HepG2 (cell line): ENCODE measurements at regions not wholly inside any gene's neighbourhood (a gene's known extent, or its start where the extent isn't known, plus 50 kb on each side); places are given as distances from the start of the nearest gene placed in this dataset.
A peak's percentile ranks its signal among the peaks of the same experiment; 100 is the strongest.

Experiments used
- ATAC-seq: fragments of 200-7000 bp; cut with Tn5 transposase; 3 replicates; pipeline ENCODE4 v1.9.1; 2020; ENCODE audit warnings: mild to moderate bottlenecking, moderate library complexity
- BruUV-seq: library from RNA; stranded (reverse); fragments of 400-500 nt; replicated peaks from 2 replicates; lab custom pipeline; 2021; lab: Mats Ljungman, UMichigan
- CTCF ChIA-PET: fragments of 300-600 bp; formaldehyde crosslinking; extraction: SDS; loops from one replicate; lab custom pipeline; 2021; ENCODE audit warnings: low total read pairs, inconsistent platforms, low intra/inter-chr PET ratio; lab: Yijun Ruan, JAX
- POLR2A ChIA-PET: fragments of 350-600 bp; sonication (Branson Sonifier 250); formaldehyde crosslinking; loops from one replicate; lab custom pipeline; 2020; ENCODE audit warnings: antibody characterized with exemption, inconsistent platforms; lab: Yijun Ruan, JAX
- DNase-seq: peaks from one replicate; pipeline ENCODE4 v3.0.0-alpha.2; 2015; ENCODE audit warnings: low spot score
- FAIRE-seq: peaks from 3 replicates; lab custom pipeline; 2011; peaks lifted over from hg19 to GRCh38; lab: Jason Lieb, UNC
- H2AFZ ChIP-seq: one replicate; pipeline ENCODE4 v1.6.1; 2011; ENCODE audit warnings: low read length, inconsistent platforms
- H3K27ac ChIP-seq: fragments of 300-600 bp; 3 replicates; pipeline ENCODE4 v1.8.0; 2011; ENCODE audit warnings: mixed run types, mild to moderate bottlenecking, mixed read lengths, low read length, inconsistent platforms; ENCODE audit not compliant: insufficient read depth; ENCODE audit errors: extremely low read length
- H3K27me3 ChIP-seq, 2 experiments: fragments of 200-600 bp in 1 of 2; 2 replicates in 1 of 2; 3 replicates in 1 of 2; pipeline versions ENCODE4 v1.6.0 to v1.8.0; 2011; ENCODE audit warnings: low read length in 2 of 2, mild to moderate bottlenecking in 2 of 2, moderate library complexity in 2 of 2, inconsistent platforms in 1 of 2; ENCODE audit not compliant: insufficient read depth in 2 of 2, control insufficient read depth in 1 of 2
- H3K36me3 ChIP-seq, 2 experiments: fragments of 200-600 bp in 1 of 2; replicated peaks in 1 of 2; 2 replicates in 1 of 2; 3 replicates in 1 of 2; pipeline versions ENCODE4 v1.5.1 to v1.8.0; 2011; ENCODE audit warnings: low read length in 2 of 2, inconsistent platforms in 1 of 2; ENCODE audit not compliant: insufficient read depth in 2 of 2, control insufficient read depth in 1 of 2
- H3K4me1 ChIP-seq: 2 replicates; pipeline ENCODE4 v1.5.1; 2012; ENCODE audit warnings: low read length, inconsistent platforms; ENCODE audit not compliant: insufficient read depth
- H3K4me2 ChIP-seq: 2 replicates; pipeline ENCODE4 v1.6.0; 2011; ENCODE audit warnings: low read depth, low read length, inconsistent platforms
- H3K4me3 ChIP-seq, 3 experiments: fragments of 200-600 bp in 1 of 3; sonication (generic), shearing (Covaris generic) in 1 of 3; replicated peaks in 1 of 3; 2 replicates each; pipeline ENCODE4 v1.5.1; 2011 to 2016; ENCODE audit warnings: low read length in 3 of 3, inconsistent platforms in 2 of 3, low read depth in 2 of 3, mild to moderate bottlenecking in 2 of 3, control low read depth in 1 of 3, mixed read lengths in 1 of 3; ENCODE audit not compliant: insufficient read depth in 1 of 3
- H3K79me2 ChIP-seq: one replicate; pipeline ENCODE4 v1.6.1; 2011; ENCODE audit warnings: low read length, inconsistent platforms; ENCODE audit not compliant: insufficient read depth
- H3K9ac ChIP-seq: 2 replicates; pipeline ENCODE4 v1.6.0; 2011; ENCODE audit warnings: mild to moderate bottlenecking, low read depth, low read length, inconsistent platforms; ENCODE audit not compliant: insufficient read depth
- H3K9me3 ChIP-seq: 2 replicates; pipeline ENCODE4 v1.5.1; 2012; ENCODE audit warnings: mild to moderate bottlenecking, low read length
- H4K20me1 ChIP-seq: 2 replicates; pipeline ENCODE4 v1.6.0; 2011; ENCODE audit warnings: inconsistent platforms, mild to moderate bottlenecking, low read length, moderate library complexity; ENCODE audit not compliant: insufficient read depth
- ASH2L ChIP-seq: fragments of 300-600, 200-600 bp; sonication (generic); IDR thresholded peaks from 2 replicates; pipeline ENCODE4 v1.7.0; 2017; ENCODE audit warnings: low read depth, mild to moderate bottlenecking, moderate library complexity, mixed read lengths, low read length; ENCODE audit not compliant: insufficient read length
- DMAP1 ChIP-seq: IDR thresholded peaks from 2 replicates; pipeline ENCODE4 v1.6.1; 2016
- RFXAP ChIP-seq: sonication (generic); formaldehyde crosslinking; IDR thresholded peaks from 2 replicates; pipeline ENCODE4 v1.4.0; 2020; ENCODE audit warnings: missing genetic modification reagents, borderline replicate concordance
- SMARCC2 ChIP-seq: fragments of 450-650 bp; IDR thresholded peaks from 2 replicates; pipeline ENCODE4 v1.6.1; 2017; ENCODE audit warnings: antibody characterized with exemption, mild to moderate bottlenecking
- SRSF9 ChIP-seq: fragments of 200-400 bp; formaldehyde crosslinking; IDR thresholded peaks from 2 replicates; pipeline ENCODE4 v1.6.1; 2018; ENCODE audit warnings: borderline replicate concordance, mild to moderate bottlenecking, low read depth, low read length; ENCODE audit not compliant: insufficient read depth, poor library complexity, severe bottlenecking
- SSRP1 ChIP-seq: IDR thresholded peaks from 2 replicates; pipeline ENCODE4 v1.6.1; 2016; ENCODE audit warnings: control low read depth
- TFAP4 ChIP-seq: sonication (generic); IDR thresholded peaks from 2 replicates; pipeline ENCODE4 v1.6.1; 2016; ENCODE audit warnings: low read depth, borderline replicate concordance
- TFDP1 ChIP-seq: IDR thresholded peaks from 2 replicates; pipeline ENCODE4 v1.6.1; 2016; ENCODE audit warnings: missing compliant biosample characterization, missing genetic modification reagents, borderline replicate concordance
- ZNF101 ChIP-seq: sonication (generic); formaldehyde crosslinking; IDR thresholded peaks from 2 replicates; pipeline ENCODE4 v1.4.0; 2020; ENCODE audit warnings: mild to moderate bottlenecking, low read depth, missing genetic modification reagents, borderline replicate concordance
- ZNF879 ChIP-seq: sonication (generic); formaldehyde crosslinking; IDR thresholded peaks from 2 replicates; pipeline ENCODE4 v1.8.1; 2023; ENCODE audit warnings: missing genetic modification reagents
- ZNF883 ChIP-seq: sonication (generic); formaldehyde crosslinking; IDR thresholded peaks from 2 replicates; pipeline ENCODE4 v1.5.1; 2020; ENCODE audit warnings: mild to moderate bottlenecking, missing genetic modification reagents; ENCODE audit errors: not compliant biosample characterization
- WGBS: methylation state at CpG from one replicate; pipeline ENCODE4 v1.1.6; 2017; ENCODE audit warnings: low lambda C conversion rate; 5-methylcytosine and 5-hydroxymethylcytosine counted together
- in situ Hi-C: cut with HindIII; loops from 2 replicates; pipeline ENCODE4 v1.10.0; 2017; ENCODE audit warnings: low pct_unique_long_range_greater_than_20kb; ENCODE audit not compliant: extremely low pct_ligation_motif_present
- intact Hi-C: fragments of 100-400 bp; cut with micrococcal nuclease; formaldehyde crosslinking; loops from one replicate; pipeline ENCODE4 v1.10.0; 2022; ENCODE audit not compliant: unreplicated experiment
- TF ChIP-seq, protein P1 (sequence below): sonication (generic); formaldehyde crosslinking; IDR thresholded peaks from 2 replicates; pipeline ENCODE4 v1.4.0; 2020; ENCODE audit warnings: missing genetic modification reagents

DNA sequence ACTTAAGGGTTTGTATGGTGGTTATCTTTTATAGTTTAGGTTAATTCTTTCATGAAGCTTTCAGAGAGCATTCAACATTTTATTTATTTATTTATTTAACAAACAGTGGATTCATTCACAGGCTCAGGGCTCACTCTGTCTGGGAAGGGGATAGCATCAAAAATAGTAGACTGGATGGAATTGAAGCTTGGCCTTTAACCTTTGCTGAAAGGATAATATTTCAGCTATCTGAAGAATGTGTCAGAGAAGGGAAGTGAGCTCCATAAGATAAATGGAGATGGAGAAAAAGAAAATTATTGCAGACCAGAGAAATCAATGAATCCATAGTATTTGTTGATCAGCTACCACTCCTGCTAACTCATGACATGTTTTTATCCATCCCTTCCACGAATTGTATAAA lies 305.6 kb downstream of the COG6 start:
- FAIRE-seq, result no peak
- Histone ChIP-seq H3K4me1 (no peaks in the 10 kb centered on the region), H3K9ac (no peak overlapping the region), H3K4me2 (no peak overlapping the region), H3K27me3 (peaks cover 1 to 5% of the 10 kb centered on the region in 2 experiments; a peak in 1 of 5 replicates), H2AFZ (no peak overlapping the region), H3K4me3 (no peak overlapping the region), H3K79me2 (no peaks in the 10 kb centered on the region), H3K9me3 (no peaks in the 10 kb centered on the region), H3K27ac (no peak overlapping the region), H4K20me1 (no peaks in the 10 kb centered on the region), H3K36me3 (no peaks in the 10 kb centered on the region)
- ATAC-seq, result no peak
- BruUV-seq, result no TSS peak
- peak; percentile 2 for DNase-seq
- ChIA-PET POLR2A (no interaction called here), CTCF (no interaction called here)
- intact Hi-C loops, result no loop called here
- in situ Hi-C loops, result no loop called here
- 3% methylated on average over 1 of the region's 1 CpG for WGBS
- TF ChIP-seq, protein P1, sequence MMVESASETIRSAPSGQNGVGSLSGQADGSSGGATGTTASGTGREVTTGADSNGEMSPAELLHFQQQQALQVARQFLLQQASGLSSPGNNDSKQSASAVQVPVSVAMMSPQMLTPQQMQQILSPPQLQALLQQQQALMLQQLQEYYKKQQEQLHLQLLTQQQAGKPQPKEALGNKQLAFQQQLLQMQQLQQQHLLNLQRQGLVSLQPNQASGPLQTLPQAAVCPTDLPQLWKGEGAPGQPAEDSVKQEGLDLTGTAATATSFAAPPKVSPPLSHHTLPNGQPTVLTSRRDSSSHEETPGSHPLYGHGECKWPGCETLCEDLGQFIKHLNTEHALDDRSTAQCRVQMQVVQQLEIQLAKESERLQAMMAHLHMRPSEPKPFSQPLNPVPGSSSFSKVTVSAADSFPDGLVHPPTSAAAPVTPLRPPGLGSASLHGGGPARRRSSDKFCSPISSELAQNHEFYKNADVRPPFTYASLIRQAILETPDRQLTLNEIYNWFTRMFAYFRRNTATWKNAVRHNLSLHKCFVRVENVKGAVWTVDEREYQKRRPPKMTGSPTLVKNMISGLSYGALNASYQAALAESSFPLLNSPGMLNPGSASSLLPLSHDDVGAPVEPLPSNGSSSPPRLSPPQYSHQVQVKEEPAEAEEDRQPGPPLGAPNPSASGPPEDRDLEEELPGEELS (CRISPR knock-in tag), result no peak
- TF ChIP-seq RFXAP (CRISPR knock-in tag) (no peak), SRSF9 (no peak), SMARCC2 (no peak), ZNF101 (CRISPR knock-in tag) (no peak), ZNF879 (no peak), DMAP1 (no peak), SSRP1 (no peak), TFAP4 (no peak), ZNF883 (no peak), TFDP1 (no peak), ASH2L (no peak)
